HT1080 (cell line): ENCODE measurements at regions not wholly inside any gene's neighbourhood (a gene's known extent, or its start where the extent isn't known, plus 50 kb on each side); places are given as distances from the start of the nearest gene placed in this dataset.

Experiments used
- DNase-seq: peaks from one replicate; pipeline ENCODE4 v3.0.0-alpha.2; 2015; ENCODE audit warnings: low read depth

- no peak for DNase-seq
Observed at GRCh38 chr11:95283650-95284049, 52.6 kb upstream of the SESN3 start.

GRCh38 chr11:95283146-95283545, 52.1 kb upstream of the SESN3 start:
- no peak for DNase-seq

- no peak for DNase-seq
Observed at GRCh38 chr11:95282291-95282751, 51.3 kb upstream of the SESN3 start.
